Naive thymus-derived CD4-positive, alpha-beta T cell (primary cell): ENCODE measurements at regions not wholly inside any gene's neighbourhood (a gene's known extent, or its start where the extent isn't known, plus 50 kb on each side); places are given as distances from the start of the nearest gene placed in this dataset.

Experiments
- ATAC-seq: fragments of 150-1000 bp; cut with Tn5 transposase; 2 replicates; pipeline ENCODE4 v1.10.0; 2021; ENCODE audit warnings: mild to moderate bottlenecking, moderate library complexity
- CTCF ChIA-PET: fragments of 350-600 bp; sonication (Branson Sonifier 250); formaldehyde crosslinking; loops from one replicate; lab custom pipeline; 2021; ENCODE audit warnings: antibody characterized with exemption; lab: Charles Lee
- POLR2A ChIA-PET: fragments of 350-600 bp; sonication (Branson Sonifier 250); formaldehyde crosslinking; loops from one replicate; lab custom pipeline; 2021; ENCODE audit warnings: antibody characterized with exemption, inconsistent platforms; lab: Charles Lee
- DNase-seq, 9 donors: peaks; one replicate each; pipeline versions ENCODE4 v3.0.0 to v3.0.0-alpha.2; 2020 to 2022; ENCODE audit warnings: mixed read lengths in 1 of 9
- H3K27ac ChIP-seq: one replicate; pipeline ENCODE4 v1.7.0; 2013; ENCODE audit warnings: mild to moderate bottlenecking, low read depth, low read length, moderate library complexity
- H3K27me3 ChIP-seq, 2 donors: one replicate each; pipeline ENCODE4 v1.7.0; 2013; ENCODE audit warnings: low read length in 2 of 2, mild to moderate bottlenecking in 2 of 2, moderate library complexity in 2 of 2; ENCODE audit not compliant: control insufficient read depth in 2 of 2, insufficient read depth in 2 of 2
- H3K36me3 ChIP-seq, 3 experiments: 1 replicate in 2 of 3; 2 replicates in 1 of 3; pipeline ENCODE4 v1.7.0; 2013; ENCODE audit warnings: low read length in 3 of 3, mild to moderate bottlenecking in 3 of 3, moderate library complexity in 1 of 3; ENCODE audit not compliant: insufficient read depth in 3 of 3, control insufficient read depth in 2 of 3
- H3K4me1 ChIP-seq, 2 donors: one replicate each; pipeline ENCODE4 v1.7.0; 2013; ENCODE audit warnings: low read length in 2 of 2, mild to moderate bottlenecking in 2 of 2, moderate library complexity in 1 of 2; ENCODE audit not compliant: control insufficient read depth in 2 of 2, insufficient read depth in 2 of 2
- H3K4me3 ChIP-seq: 2 replicates; pipeline ENCODE4 v1.7.0; 2013; ENCODE audit warnings: mild to moderate bottlenecking, low read length
- H3K9me3 ChIP-seq, 3 experiments: 1 replicate in 2 of 3; 2 replicates in 1 of 3; pipeline ENCODE4 v1.7.0; 2013; ENCODE audit warnings: low read length in 3 of 3; ENCODE audit not compliant: control insufficient read depth in 2 of 3
- H3K27ac Mint-ChIP-seq, 9 donors: one replicate each; pipeline ENCODE4 v1.8.0; 2020 to 2022; ENCODE audit warnings: mixed read lengths in 9 of 9, mild to moderate bottlenecking in 8 of 9, moderate library complexity in 5 of 9, inconsistent platforms in 2 of 9
- H3K27me3 Mint-ChIP-seq, 5 donors: one replicate each; pipeline ENCODE4 v1.8.0; 2021 to 2022; ENCODE audit warnings: mixed read lengths in 5 of 5, mild to moderate bottlenecking in 1 of 5
- H3K36me3 Mint-ChIP-seq, 5 donors: one replicate each; pipeline ENCODE4 v1.8.0; 2020 to 2022; ENCODE audit warnings: mixed read lengths in 5 of 5, mild to moderate bottlenecking in 3 of 5, inconsistent platforms in 1 of 5
- H3K4me1 Mint-ChIP-seq, 7 donors: one replicate each; pipeline ENCODE4 v1.8.0; 2020 to 2022; ENCODE audit warnings: mixed read lengths in 7 of 7, mild to moderate bottlenecking in 3 of 7, inconsistent platforms in 1 of 7
- H3K4me3 Mint-ChIP-seq, 10 donors: one replicate each; pipeline ENCODE4 v1.8.0; 2020 to 2022; ENCODE audit warnings: mild to moderate bottlenecking in 10 of 10, mixed read lengths in 10 of 10, moderate library complexity in 6 of 10, inconsistent platforms in 2 of 10
- H3K9me3 Mint-ChIP-seq, 11 donors: one replicate each; pipeline ENCODE4 v1.8.0; 2020 to 2022; ENCODE audit warnings: mixed read lengths in 11 of 11, mild to moderate bottlenecking in 4 of 11, inconsistent platforms in 1 of 11, moderate library complexity in 1 of 11
- intact Hi-C, 2 donors: fragments of 100-400 bp; cut with micrococcal nuclease; formaldehyde crosslinking; loops; one replicate each; pipeline ENCODE4 v1.15.1; 2023

- H3K4me3 Mint-ChIP-seq = no peak overlapping the region
- H3K4me1 ChIP-seq = no peaks in the 10 kb centered on the region
- no peaks in the 10 kb centered on the region for H3K4me1 Mint-ChIP-seq
- no peaks in the 10 kb centered on the region for H3K36me3 Mint-ChIP-seq
- CTCF ChIA-PET = no interaction called here
- peaks cover 0 to 4% (median 0%) of the 10 kb centered on the region in 5 donors for H3K27me3 Mint-ChIP-seq
- POLR2A ChIA-PET = no interaction called here
- H3K36me3 ChIP-seq = no peaks in the 10 kb centered on the region
- intact Hi-C loops = no loop called here
- H3K9me3 Mint-ChIP-seq = peaks cover 0 to 7% (median 3%) of the 10 kb centered on the region in 11 donors
- no peak overlapping the region for H3K4me3 ChIP-seq
- no peak overlapping the region for H3K27ac Mint-ChIP-seq
- DNase-seq (no peak), ATAC-seq (no peak)
- no peaks in the 10 kb centered on the region for H3K27me3 ChIP-seq
- H3K9me3 ChIP-seq = peaks cover 0 to 2% (median 0%) of the 10 kb centered on the region in 3 experiments
- H3K27ac ChIP-seq = no peak overlapping the region
These were observed 432.1 kb upstream of the BRINP1 start for GRCh38 chr9:119801311-119801710.

GRCh38 chr9:119795395-119795794 is 426.2 kb upstream of the BRINP1 start:
- H3K27me3 ChIP-seq = no peaks in the 10 kb centered on the region
- Mint-ChIP-seq H3K4me3 (no peak overlapping the region), H3K36me3 (no peaks in the 10 kb centered on the region), H3K27me3 (peaks cover 0 to 4% (median 0%) of the 10 kb centered on the region in 5 donors), H3K9me3 (peaks cover 0 to 9% (median 3%) of the 10 kb centered on the region in 11 donors), H3K4me1 (no peaks in the 10 kb centered on the region), H3K27ac (no peak overlapping the region)
- H3K4me1 ChIP-seq = no peaks in the 10 kb centered on the region
- H3K36me3 ChIP-seq = no peaks in the 10 kb centered on the region
- no peak overlapping the region for H3K4me3 ChIP-seq
- intact Hi-C loops = no loop called here
- DNase-seq (no peak), ATAC-seq (no peak)
- ChIA-PET POLR2A (no interaction called here), CTCF (no interaction called here)
- peaks cover 0 to 3% (median 0%) of the 10 kb centered on the region in 3 experiments for H3K9me3 ChIP-seq
- no peak overlapping the region for H3K27ac ChIP-seq

GRCh38 chr9:119794836-119795235 is 425.6 kb upstream of the BRINP1 start:
- Histone ChIP-seq H3K36me3 (no peaks in the 10 kb centered on the region), H3K4me1 (no peaks in the 10 kb centered on the region), H3K27ac (no peak overlapping the region), H3K4me3 (no peak overlapping the region), H3K9me3 (peaks cover 0 to 3% (median 0%) of the 10 kb centered on the region in 3 experiments), H3K27me3 (no peaks in the 10 kb centered on the region)
- POLR2A ChIA-PET = no interaction called here
- Mint-ChIP-seq H3K27me3 (peaks cover 0 to 4% (median 0%) of the 10 kb centered on the region in 5 donors), H3K27ac (no peak overlapping the region), H3K4me3 (no peak overlapping the region), H3K9me3 (peaks cover 0 to 11% (median 3%) of the 10 kb centered on the region in 11 donors), H3K36me3 (no peaks in the 10 kb centered on the region), H3K4me1 (no peaks in the 10 kb centered on the region)
- no peak for DNase-seq
- no peak for ATAC-seq
- CTCF ChIA-PET = no interaction called here
- intact Hi-C loops = no loop called here

GRCh38 chr9:119793218-119793617 is 424.0 kb upstream of the BRINP1 start:
- CTCF ChIA-PET = no interaction called here
- DNase-seq (no peak), ATAC-seq (no peak)
- Mint-ChIP-seq H3K9me3 (peaks cover 0 to 11% (median 1%) of the 10 kb centered on the region in 11 donors), H3K4me3 (no peak overlapping the region), H3K4me1 (no peaks in the 10 kb centered on the region), H3K27ac (no peak overlapping the region), H3K27me3 (peaks cover 0 to 4% (median 0%) of the 10 kb centered on the region in 5 donors), H3K36me3 (no peaks in the 10 kb centered on the region)
- H3K36me3 ChIP-seq = no peaks in the 10 kb centered on the region
- H3K27me3 ChIP-seq = no peaks in the 10 kb centered on the region
- POLR2A ChIA-PET = no interaction called here
- H3K27ac ChIP-seq = no peak overlapping the region
- H3K4me3 ChIP-seq = no peak overlapping the region
- H3K4me1 ChIP-seq = no peaks in the 10 kb centered on the region
- intact Hi-C loops = no loop called here
- H3K9me3 ChIP-seq = peaks cover 0 to 3% (median 0%) of the 10 kb centered on the region in 3 experiments

GRCh38 chr9:119792242-119792641 is 423.0 kb upstream of the BRINP1 start:
- Mint-ChIP-seq H3K9me3 (peaks cover 0 to 11% (median 1%) of the 10 kb centered on the region in 11 donors), H3K4me3 (no peak overlapping the region), H3K27me3 (peaks cover 0 to 4% (median 0%) of the 10 kb centered on the region in 5 donors), H3K4me1 (no peaks in the 10 kb centered on the region), H3K27ac (no peak overlapping the region), H3K36me3 (no peaks in the 10 kb centered on the region)
- H3K36me3 ChIP-seq = no peaks in the 10 kb centered on the region
- no peak overlapping the region for H3K4me3 ChIP-seq
- POLR2A ChIA-PET = no interaction called here
- DNase-seq (no peak), ATAC-seq (no peak)
- CTCF ChIA-PET = no interaction called here
- H3K9me3 ChIP-seq = peaks cover 0 to 3% (median 0%) of the 10 kb centered on the region in 3 experiments
- H3K27me3 ChIP-seq = no peaks in the 10 kb centered on the region
- no peak overlapping the region for H3K27ac ChIP-seq
- no peaks in the 10 kb centered on the region for H3K4me1 ChIP-seq
- intact Hi-C loops = no loop called here

- CTCF ChIA-PET = no interaction called here
- H3K36me3 Mint-ChIP-seq = no peaks in the 10 kb centered on the region
- ATAC-seq (no peak), DNase-seq (no peak)
- peaks cover 0 to 6% (median 0%) of the 10 kb centered on the region in 5 donors for H3K27me3 Mint-ChIP-seq
- Histone ChIP-seq H3K9me3 (no peaks in the 10 kb centered on the region), H3K4me3 (no peak overlapping the region), H3K4me1 (no peaks in the 10 kb centered on the region), H3K27me3 (no peaks in the 10 kb centered on the region), H3K36me3 (no peaks in the 10 kb centered on the region), H3K27ac (no peak overlapping the region)
- no peak overlapping the region for H3K4me3 Mint-ChIP-seq
- intact Hi-C loops = no loop called here
- no peaks in the 10 kb centered on the region for H3K4me1 Mint-ChIP-seq
- H3K9me3 Mint-ChIP-seq = peaks cover 0 to 16% (median 0%) of the 10 kb centered on the region in 11 donors
- POLR2A ChIA-PET = no interaction called here
- no peak overlapping the region for H3K27ac Mint-ChIP-seq
These were observed 420.8 kb upstream of the BRINP1 start for GRCh38 chr9:119789987-119790386.

- Mint-ChIP-seq H3K36me3 (no peaks in the 10 kb centered on the region), H3K27me3 (peaks cover 0 to 6% (median 0%) of the 10 kb centered on the region in 5 donors), H3K4me1 (no peaks in the 10 kb centered on the region), H3K27ac (no peak overlapping the region), H3K9me3 (peaks cover 0 to 11% (median 1%) of the 10 kb centered on the region in 11 donors), H3K4me3 (no peak overlapping the region)
- Histone ChIP-seq H3K4me1 (no peaks in the 10 kb centered on the region), H3K9me3 (no peaks in the 10 kb centered on the region), H3K36me3 (no peaks in the 10 kb centered on the region), H3K27ac (no peak overlapping the region), H3K27me3 (no peaks in the 10 kb centered on the region), H3K4me3 (no peak overlapping the region)
- ATAC-seq = no peak
- CTCF ChIA-PET = no interaction called here
- DNase-seq = no peak
- intact Hi-C loops = no loop called here
- POLR2A ChIA-PET = no interaction called here
These were observed 419.7 kb upstream of the BRINP1 start for GRCh38 chr9:119788921-119789320.
